ENCODE measurements at regions not wholly inside any gene's neighbourhood (a gene's known extent, or its start where the extent isn't known, plus 50 kb on each side); places are given as distances from the start of the nearest gene placed in this dataset.

DNA sequence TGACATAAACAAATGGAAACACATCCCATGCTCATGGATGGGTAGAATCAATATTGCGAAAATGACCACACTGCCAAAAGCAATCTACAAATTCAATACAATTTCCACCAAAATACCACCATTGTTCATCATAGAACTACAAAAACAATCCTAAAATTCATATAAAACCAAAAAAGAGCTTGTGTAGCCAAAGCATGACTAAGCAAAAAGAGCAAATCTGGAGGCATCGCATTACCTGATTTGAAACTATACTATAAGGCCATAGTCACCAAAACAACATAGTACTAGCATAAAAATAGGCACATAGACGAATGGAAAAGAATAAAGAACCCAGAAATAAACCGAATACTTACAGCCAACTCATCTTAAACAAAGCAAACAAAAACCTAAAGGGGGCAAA lies 342.8 kb upstream of the AGA start:
- TF ChIP-seq, protein P1, sequence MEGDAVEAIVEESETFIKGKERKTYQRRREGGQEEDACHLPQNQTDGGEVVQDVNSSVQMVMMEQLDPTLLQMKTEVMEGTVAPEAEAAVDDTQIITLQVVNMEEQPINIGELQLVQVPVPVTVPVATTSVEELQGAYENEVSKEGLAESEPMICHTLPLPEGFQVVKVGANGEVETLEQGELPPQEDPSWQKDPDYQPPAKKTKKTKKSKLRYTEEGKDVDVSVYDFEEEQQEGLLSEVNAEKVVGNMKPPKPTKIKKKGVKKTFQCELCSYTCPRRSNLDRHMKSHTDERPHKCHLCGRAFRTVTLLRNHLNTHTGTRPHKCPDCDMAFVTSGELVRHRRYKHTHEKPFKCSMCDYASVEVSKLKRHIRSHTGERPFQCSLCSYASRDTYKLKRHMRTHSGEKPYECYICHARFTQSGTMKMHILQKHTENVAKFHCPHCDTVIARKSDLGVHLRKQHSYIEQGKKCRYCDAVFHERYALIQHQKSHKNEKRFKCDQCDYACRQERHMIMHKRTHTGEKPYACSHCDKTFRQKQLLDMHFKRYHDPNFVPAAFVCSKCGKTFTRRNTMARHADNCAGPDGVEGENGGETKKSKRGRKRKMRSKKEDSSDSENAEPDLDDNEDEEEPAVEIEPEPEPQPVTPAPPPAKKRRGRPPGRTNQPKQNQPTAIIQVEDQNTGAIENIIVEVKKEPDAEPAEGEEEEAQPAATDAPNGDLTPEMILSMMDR (IDR thresholded peaks at IDR 0.05; ENCODE audit: borderline replicate concordance, extremely low read depth, low read length, poor library complexity, severe bottlenecking): no peak
- TF ChIP-seq EZH2 (IDR thresholded peaks at IDR 0.05; ENCODE audit: borderline replicate concordance, low read depth, low read length, severe bottlenecking): no peak
- H3K36me3 ChIP-seq (ENCODE audit: insufficient read depth, low read length): no peaks in the 10 kb centered on the region
- no peak for ATAC-seq (ENCODE audit: insufficient read depth, low read depth)
- H3K4me1 ChIP-seq (ENCODE audit: insufficient read depth, low read length): no peaks in the 10 kb centered on the region
- H2AFZ ChIP-seq (ENCODE audit: low read depth, low read length): no peak overlapping the region
- no peak overlapping the region for H3K9ac ChIP-seq (ENCODE audit: low read depth, low read length)
- H3K27me3 ChIP-seq (ENCODE audit: insufficient read depth, low read length, poor library complexity): peaks cover 10% of the 10 kb centered on the region
- no peaks in the 10 kb centered on the region for H4K20me1 ChIP-seq (ENCODE audit: insufficient read depth, low read length)
- no peaks in the 10 kb centered on the region for H3K79me2 ChIP-seq (ENCODE audit: insufficient read depth, low read length)
- no peak for DNase-seq
- no peaks in the 10 kb centered on the region for H3K9me3 ChIP-seq (ENCODE audit: insufficient read depth, low read length, severe bottlenecking)
- no peak overlapping the region for H3K4me3 ChIP-seq (ENCODE audit: low read depth in 1 of 2, low read length in 2 of 2)
- no peak overlapping the region for H3K4me2 ChIP-seq (ENCODE audit: insufficient read depth, low read length)
- H3K27ac ChIP-seq (ENCODE audit: low read length): no peak overlapping the region

DNA sequence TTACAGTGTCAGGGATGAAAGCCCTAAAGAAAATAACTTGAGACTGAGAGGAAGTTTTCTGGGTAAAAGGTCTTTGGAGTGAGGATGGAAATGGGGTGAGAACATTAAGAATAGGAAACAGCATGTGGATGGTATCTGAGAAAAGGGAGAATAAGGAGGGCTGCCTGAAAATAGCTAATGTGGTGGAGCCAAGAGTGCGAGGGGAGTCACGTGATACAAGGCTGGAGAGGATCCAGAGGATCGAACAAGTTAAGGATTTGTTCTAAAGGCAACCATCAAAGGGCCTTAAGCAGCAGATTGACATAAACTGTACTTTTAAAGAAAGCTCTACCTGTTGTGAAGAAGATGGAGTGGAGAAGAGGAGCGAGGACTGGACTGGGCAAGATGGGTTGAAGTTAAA lies 347.4 kb upstream of the AGA start:
- Histone ChIP-seq H3K9ac (ENCODE audit: low read depth, low read length) (no peak overlapping the region), H3K4me3 (ENCODE audit: low read depth in 1 of 2, low read length in 2 of 2) (no peak overlapping the region), H4K20me1 (ENCODE audit: insufficient read depth, low read length) (no peaks in the 10 kb centered on the region), H3K79me2 (ENCODE audit: insufficient read depth, low read length) (no peaks in the 10 kb centered on the region), H3K36me3 (ENCODE audit: insufficient read depth, low read length) (no peaks in the 10 kb centered on the region), H3K9me3 (ENCODE audit: insufficient read depth, low read length, severe bottlenecking) (no peaks in the 10 kb centered on the region), H3K27me3 (ENCODE audit: insufficient read depth, low read length, poor library complexity) (peaks cover 14% of the 10 kb centered on the region), H2AFZ (ENCODE audit: low read depth, low read length) (no peak overlapping the region), H3K27ac (ENCODE audit: low read length) (no peak overlapping the region), H3K4me2 (ENCODE audit: insufficient read depth, low read length) (no peak overlapping the region), H3K4me1 (ENCODE audit: insufficient read depth, low read length) (no peaks in the 10 kb centered on the region)
- DNase-seq: no peak
- TF ChIP-seq, protein P1 (IDR thresholded peaks at IDR 0.05; ENCODE audit: borderline replicate concordance, extremely low read depth, low read length, poor library complexity, severe bottlenecking): no peak
- no peak for TF ChIP-seq EZH2 (IDR thresholded peaks at IDR 0.05; ENCODE audit: borderline replicate concordance, low read depth, low read length, severe bottlenecking)
- ATAC-seq (ENCODE audit: insufficient read depth, low read depth): no peak

DNA sequence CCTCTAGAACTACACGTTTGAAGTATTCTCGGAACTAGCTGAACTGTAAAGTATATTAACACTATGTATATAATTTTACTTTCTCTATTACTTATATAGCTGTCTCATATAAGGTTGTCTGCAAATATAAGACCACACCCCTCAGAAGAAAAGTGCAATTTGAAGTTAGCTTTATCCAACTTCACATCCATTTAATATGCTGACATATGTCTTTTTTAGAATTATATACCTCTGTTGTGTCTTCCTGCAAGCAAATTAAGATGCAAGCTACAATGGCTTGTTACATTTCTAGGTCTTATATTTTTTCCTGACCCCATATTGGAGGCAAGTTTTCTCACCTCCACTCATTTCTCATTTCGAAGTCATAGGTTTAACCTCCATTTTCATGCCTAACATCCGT lies 349.0 kb upstream of the AGA start:
- TF ChIP-seq EZH2 (IDR thresholded peaks at IDR 0.05; ENCODE audit: borderline replicate concordance, low read depth, low read length, severe bottlenecking): no peak
- TF ChIP-seq, protein P1 (IDR thresholded peaks at IDR 0.05; ENCODE audit: borderline replicate concordance, extremely low read depth, low read length, poor library complexity, severe bottlenecking): no peak
- ATAC-seq (ENCODE audit: insufficient read depth, low read depth): no peak
- H3K36me3 ChIP-seq (ENCODE audit: insufficient read depth, low read length): no peaks in the 10 kb centered on the region
- no peaks in the 10 kb centered on the region for H3K79me2 ChIP-seq (ENCODE audit: insufficient read depth, low read length)
- no peaks in the 10 kb centered on the region for H3K9me3 ChIP-seq (ENCODE audit: insufficient read depth, low read length, severe bottlenecking)
- no peak overlapping the region for H3K9ac ChIP-seq (ENCODE audit: low read depth, low read length)
- no peaks in the 10 kb centered on the region for H3K4me1 ChIP-seq (ENCODE audit: insufficient read depth, low read length)
- H4K20me1 ChIP-seq (ENCODE audit: insufficient read depth, low read length): no peaks in the 10 kb centered on the region
- H3K4me2 ChIP-seq (ENCODE audit: insufficient read depth, low read length): no peak overlapping the region
- H3K27me3 ChIP-seq (ENCODE audit: insufficient read depth, low read length, poor library complexity): peaks cover 14% of the 10 kb centered on the region
- no peak overlapping the region for H3K4me3 ChIP-seq (ENCODE audit: low read depth in 1 of 2, low read length in 2 of 2)
- H2AFZ ChIP-seq (ENCODE audit: low read depth, low read length): no peak overlapping the region
- DNase-seq: no peak
- H3K27ac ChIP-seq (ENCODE audit: low read length): no peak overlapping the region

DNA sequence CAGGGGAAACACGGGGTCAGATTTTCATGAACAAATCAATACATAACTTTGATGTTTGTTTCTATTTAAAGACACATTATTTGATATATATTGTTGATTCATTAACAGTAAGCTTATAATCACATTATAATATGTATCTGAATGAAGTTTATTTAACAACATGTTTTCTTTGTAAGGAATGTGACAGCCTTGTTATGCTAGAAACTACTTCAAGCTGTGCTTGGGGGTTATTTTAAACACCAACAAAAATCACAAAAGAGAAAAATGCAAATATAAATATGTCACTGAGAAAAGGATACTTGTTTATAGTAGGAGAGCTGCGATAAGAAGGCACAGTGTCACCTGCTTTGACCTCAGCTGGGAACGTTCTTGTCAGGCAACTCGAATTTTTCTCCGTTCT lies 354.6 kb upstream of the AGA start:
- Histone ChIP-seq H3K36me3 (ENCODE audit: insufficient read depth, low read length) (no peaks in the 10 kb centered on the region), H3K27ac (ENCODE audit: low read length) (no peak overlapping the region), H4K20me1 (ENCODE audit: insufficient read depth, low read length) (no peaks in the 10 kb centered on the region), H3K9ac (ENCODE audit: low read depth, low read length) (no peak overlapping the region), H3K4me1 (ENCODE audit: insufficient read depth, low read length) (no peaks in the 10 kb centered on the region), H3K27me3 (ENCODE audit: insufficient read depth, low read length, poor library complexity) (peaks cover 3% of the 10 kb centered on the region), H2AFZ (ENCODE audit: low read depth, low read length) (no peak overlapping the region), H3K9me3 (ENCODE audit: insufficient read depth, low read length, severe bottlenecking) (no peaks in the 10 kb centered on the region), H3K79me2 (ENCODE audit: insufficient read depth, low read length) (no peaks in the 10 kb centered on the region), H3K4me3 (ENCODE audit: low read depth in 1 of 2, low read length in 2 of 2) (no peak overlapping the region), H3K4me2 (ENCODE audit: insufficient read depth, low read length) (no peak overlapping the region)
- ATAC-seq (ENCODE audit: insufficient read depth, low read depth): no peak
- no peak for DNase-seq
- TF ChIP-seq, protein P1 (IDR thresholded peaks at IDR 0.05; ENCODE audit: borderline replicate concordance, extremely low read depth, low read length, poor library complexity, severe bottlenecking): no peak
- TF ChIP-seq EZH2 (IDR thresholded peaks at IDR 0.05; ENCODE audit: borderline replicate concordance, low read depth, low read length, severe bottlenecking): no peak
